SK-N-SH treated with all-trans-retinoic acid at 6 μM for 48 hours (cell line): ENCODE measurements at regions not wholly inside any gene's neighbourhood (a gene's known extent, or its start where the extent isn't known, plus 50 kb on each side); places are given as distances from the start of the nearest gene placed in this dataset.

Source experiments
- ATAC-seq: fragments of 200-7000 bp; cut with Tn5 transposase; 3 replicates; pipeline ENCODE4 v1.9.1; 2020; ENCODE audit warnings: mild to moderate bottlenecking, moderate library complexity
- ARNTL ChIP-seq: fragments of 450-650 bp; formaldehyde crosslinking; IDR thresholded peaks from 2 replicates; pipeline ENCODE4 v1.5.0; 2020; ENCODE audit warnings: low read depth, mild to moderate bottlenecking, moderate library complexity, borderline replicate concordance
- BACH2 ChIP-seq: fragments of 250-450 bp; sonication (Bioruptor Pico); IDR thresholded peaks from 2 replicates; pipeline ENCODE4 v1.9.0; 2021; ENCODE audit warnings: mild to moderate bottlenecking, borderline replicate concordance
- CSDC2 ChIP-seq: fragments of 250-450 bp; sonication (Bioruptor Pico); IDR thresholded peaks from 2 replicates; pipeline ENCODE4 v1.5.0; 2020; ENCODE audit warnings: mild to moderate bottlenecking, moderate library complexity
- ESRRG ChIP-seq: fragments of 250-450 bp; sonication (Bioruptor Pico); IDR thresholded peaks from 2 replicates; pipeline ENCODE4 v1.6.1; 2021; ENCODE audit warnings: mild to moderate bottlenecking
- GLIS3 ChIP-seq: fragments of 250-450 bp; sonication (Bioruptor Pico); IDR thresholded peaks from 2 replicates; pipeline ENCODE4 v1.5.0; 2020; ENCODE audit warnings: mild to moderate bottlenecking, moderate library complexity
- ISL1 ChIP-seq: fragments of 250-450 bp; sonication (Bioruptor Pico); IDR thresholded peaks from 2 replicates; pipeline ENCODE4 v2.1.2; 2022; ENCODE audit warnings: mild to moderate bottlenecking, moderate library complexity
- OSR1 ChIP-seq: fragments of 250-450 bp; sonication (Bioruptor Pico); IDR thresholded peaks from 2 replicates; pipeline ENCODE4 v1.8.0; 2022; ENCODE audit warnings: moderate library complexity, mild to moderate bottlenecking, inconsistent platforms
- PPARA ChIP-seq: fragments of 250-450 bp; sonication (Bioruptor Pico); IDR thresholded peaks from 2 replicates; pipeline ENCODE4 v1.5.0; 2020; ENCODE audit warnings: mild to moderate bottlenecking, borderline replicate concordance
- RARB ChIP-seq: fragments of 250-450 bp; sonication (Bioruptor Pico); IDR thresholded peaks from 2 replicates; pipeline ENCODE4 v1.8.0; 2021; ENCODE audit warnings: mild to moderate bottlenecking, moderate library complexity
- SNAI2 ChIP-seq: fragments of 250-450 bp; sonication (Bioruptor Pico); IDR thresholded peaks from 2 replicates; pipeline ENCODE4 v1.5.0; 2020; ENCODE audit warnings: mild to moderate bottlenecking, moderate library complexity
- TCF4 ChIP-seq: fragments of 250-450 bp; sonication (Bioruptor Pico); IDR thresholded peaks from 2 replicates; pipeline ENCODE4 v1.8.0; 2021; ENCODE audit warnings: mild to moderate bottlenecking, moderate library complexity, borderline replicate concordance
- TOX ChIP-seq: fragments of 250-450 bp; sonication (Bioruptor Pico); IDR thresholded peaks from 2 replicates; pipeline ENCODE4 v1.8.0; 2021; ENCODE audit warnings: mild to moderate bottlenecking, moderate library complexity, borderline replicate concordance
- ZC3H10 ChIP-seq: fragments of 250-450 bp; sonication (Bioruptor Pico); IDR thresholded peaks from 2 replicates; pipeline ENCODE4 v1.5.1; 2021; ENCODE audit warnings: mild to moderate bottlenecking, moderate library complexity
- ZFP3 ChIP-seq: fragments of 250-450 bp; sonication (Bioruptor Pico); IDR thresholded peaks from 2 replicates; pipeline ENCODE4 v1.5.0; 2020; ENCODE audit warnings: mild to moderate bottlenecking, moderate library complexity
- ZFP30 ChIP-seq: fragments of 450-650 bp; formaldehyde crosslinking; IDR thresholded peaks from 2 replicates; pipeline ENCODE4 v1.5.0; 2022; ENCODE audit warnings: mild to moderate bottlenecking, moderate library complexity
- ZNF565 ChIP-seq: fragments of 450-650 bp; formaldehyde crosslinking; conservative IDR thresholded peaks from 2 replicates; pipeline ENCODE4 v1.5.0; 2020; ENCODE audit warnings: low read depth, mild to moderate bottlenecking, moderate library complexity
- ZNF8 ChIP-seq: fragments of 450-650 bp; formaldehyde crosslinking; IDR thresholded peaks from 2 replicates; pipeline ENCODE4 v1.5.0; 2020; ENCODE audit warnings: mild to moderate bottlenecking, moderate library complexity
- TF ChIP-seq, protein P1 (sequence below): fragments of 250-450 bp; sonication (Bioruptor Pico); IDR thresholded peaks from 2 replicates; pipeline ENCODE4 v1.8.0; 2020; ENCODE audit warnings: mild to moderate bottlenecking, moderate library complexity, borderline replicate concordance
- TF ChIP-seq, protein P2 (sequence below): fragments of 250-450 bp; sonication (Bioruptor Pico); IDR thresholded peaks from 2 replicates; pipeline ENCODE4 v1.5.1; 2021; ENCODE audit warnings: mild to moderate bottlenecking, moderate library complexity
- TF ChIP-seq, protein P3 (sequence below): fragments of 250-450 bp; sonication (Bioruptor Pico); IDR thresholded peaks from 2 replicates; pipeline ENCODE4 v1.5.1; 2020; ENCODE audit warnings: low read depth, mild to moderate bottlenecking, moderate library complexity
- TF ChIP-seq, protein P4 (sequence below): fragments of 250-450 bp; sonication (Bioruptor Pico); IDR thresholded peaks from 2 replicates; pipeline ENCODE4 v1.5.0; 2020; ENCODE audit warnings: mild to moderate bottlenecking, moderate library complexity
- TF ChIP-seq, protein P5 (sequence below): fragments of 250-450 bp; sonication (Bioruptor Pico); IDR thresholded peaks from 2 replicates; pipeline ENCODE4 v1.8.0; 2021; ENCODE audit warnings: low read depth, mild to moderate bottlenecking, moderate library complexity, borderline replicate concordance

DNA sequence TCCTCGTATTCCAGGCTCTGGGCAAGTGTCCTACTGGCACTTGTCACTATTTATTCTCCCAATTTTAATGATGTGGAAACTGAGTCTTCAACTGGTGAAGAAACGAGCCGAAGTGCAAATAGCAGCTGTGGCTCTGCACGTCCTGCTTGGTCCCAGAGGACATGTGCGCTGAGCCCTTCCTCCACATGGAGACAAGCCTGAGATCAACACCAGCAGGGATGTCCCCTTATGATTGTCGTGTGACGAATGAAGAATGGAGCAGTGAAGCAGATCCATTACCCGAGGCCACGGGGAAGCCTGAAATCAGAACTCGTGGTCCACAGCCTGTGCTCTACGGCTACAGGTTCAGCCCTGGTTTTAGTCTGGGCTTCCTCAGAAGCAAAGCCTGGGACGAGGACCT is 61.0 kb downstream of the FOXL1 start:
- no peak for ATAC-seq
- no peak for TF ChIP-seq ZNF565
- TF ChIP-seq ARNTL = no peak
- TF ChIP-seq ISL1 (CRISPR knock-in tag) = no peak
- TF ChIP-seq, protein P1, sequence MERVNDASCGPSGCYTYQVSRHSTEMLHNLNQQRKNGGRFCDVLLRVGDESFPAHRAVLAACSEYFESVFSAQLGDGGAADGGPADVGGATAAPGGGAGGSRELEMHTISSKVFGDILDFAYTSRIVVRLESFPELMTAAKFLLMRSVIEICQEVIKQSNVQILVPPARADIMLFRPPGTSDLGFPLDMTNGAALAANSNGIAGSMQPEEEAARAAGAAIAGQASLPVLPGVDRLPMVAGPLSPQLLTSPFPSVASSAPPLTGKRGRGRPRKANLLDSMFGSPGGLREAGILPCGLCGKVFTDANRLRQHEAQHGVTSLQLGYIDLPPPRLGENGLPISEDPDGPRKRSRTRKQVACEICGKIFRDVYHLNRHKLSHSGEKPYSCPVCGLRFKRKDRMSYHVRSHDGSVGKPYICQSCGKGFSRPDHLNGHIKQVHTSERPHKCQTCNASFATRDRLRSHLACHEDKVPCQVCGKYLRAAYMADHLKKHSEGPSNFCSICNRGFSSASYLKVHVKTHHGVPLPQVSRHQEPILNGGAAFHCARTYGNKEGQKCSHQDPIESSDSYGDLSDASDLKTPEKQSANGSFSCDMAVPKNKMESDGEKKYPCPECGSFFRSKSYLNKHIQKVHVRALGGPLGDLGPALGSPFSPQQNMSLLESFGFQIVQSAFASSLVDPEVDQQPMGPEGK = no peak
- no peak for TF ChIP-seq ZFP3 (CRISPR knock-in tag)
- TF ChIP-seq, protein P2, sequence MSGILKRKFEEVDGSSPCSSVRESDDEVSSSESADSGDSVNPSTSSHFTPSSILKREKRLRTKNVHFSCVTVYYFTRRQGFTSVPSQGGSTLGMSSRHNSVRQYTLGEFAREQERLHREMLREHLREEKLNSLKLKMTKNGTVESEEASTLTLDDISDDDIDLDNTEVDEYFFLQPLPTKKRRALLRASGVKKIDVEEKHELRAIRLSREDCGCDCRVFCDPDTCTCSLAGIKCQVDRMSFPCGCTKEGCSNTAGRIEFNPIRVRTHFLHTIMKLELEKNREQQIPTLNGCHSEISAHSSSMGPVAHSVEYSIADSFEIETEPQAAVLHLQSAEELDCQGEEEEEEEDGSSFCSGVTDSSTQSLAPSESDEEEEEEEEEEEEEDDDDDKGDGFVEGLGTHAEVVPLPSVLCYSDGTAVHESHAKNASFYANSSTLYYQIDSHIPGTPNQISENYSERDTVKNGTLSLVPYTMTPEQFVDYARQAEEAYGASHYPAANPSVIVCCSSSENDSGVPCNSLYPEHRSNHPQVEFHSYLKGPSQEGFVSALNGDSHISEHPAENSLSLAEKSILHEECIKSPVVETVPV (CRISPR knock-in tag) = no peak
- no peak for TF ChIP-seq ESRRG (CRISPR knock-in tag)
- no peak for TF ChIP-seq OSR1 (CRISPR knock-in tag)
- no peak for TF ChIP-seq BACH2
- TF ChIP-seq CSDC2 = no peak
- TF ChIP-seq, protein P3, sequence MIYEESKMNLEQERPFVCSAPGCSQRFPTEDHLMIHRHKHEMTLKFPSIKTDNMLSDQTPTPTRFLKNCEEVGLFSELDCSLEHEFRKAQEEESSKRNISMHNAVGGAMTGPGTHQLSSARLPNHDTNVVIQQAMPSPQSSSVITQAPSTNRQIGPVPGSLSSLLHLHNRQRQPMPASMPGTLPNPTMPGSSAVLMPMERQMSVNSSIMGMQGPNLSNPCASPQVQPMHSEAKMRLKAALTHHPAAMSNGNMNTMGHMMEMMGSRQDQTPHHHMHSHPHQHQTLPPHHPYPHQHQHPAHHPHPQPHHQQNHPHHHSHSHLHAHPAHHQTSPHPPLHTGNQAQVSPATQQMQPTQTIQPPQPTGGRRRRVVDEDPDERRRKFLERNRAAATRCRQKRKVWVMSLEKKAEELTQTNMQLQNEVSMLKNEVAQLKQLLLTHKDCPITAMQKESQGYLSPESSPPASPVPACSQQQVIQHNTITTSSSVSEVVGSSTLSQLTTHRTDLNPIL (CRISPR knock-in tag) = no peak
- TF ChIP-seq, protein P4, sequence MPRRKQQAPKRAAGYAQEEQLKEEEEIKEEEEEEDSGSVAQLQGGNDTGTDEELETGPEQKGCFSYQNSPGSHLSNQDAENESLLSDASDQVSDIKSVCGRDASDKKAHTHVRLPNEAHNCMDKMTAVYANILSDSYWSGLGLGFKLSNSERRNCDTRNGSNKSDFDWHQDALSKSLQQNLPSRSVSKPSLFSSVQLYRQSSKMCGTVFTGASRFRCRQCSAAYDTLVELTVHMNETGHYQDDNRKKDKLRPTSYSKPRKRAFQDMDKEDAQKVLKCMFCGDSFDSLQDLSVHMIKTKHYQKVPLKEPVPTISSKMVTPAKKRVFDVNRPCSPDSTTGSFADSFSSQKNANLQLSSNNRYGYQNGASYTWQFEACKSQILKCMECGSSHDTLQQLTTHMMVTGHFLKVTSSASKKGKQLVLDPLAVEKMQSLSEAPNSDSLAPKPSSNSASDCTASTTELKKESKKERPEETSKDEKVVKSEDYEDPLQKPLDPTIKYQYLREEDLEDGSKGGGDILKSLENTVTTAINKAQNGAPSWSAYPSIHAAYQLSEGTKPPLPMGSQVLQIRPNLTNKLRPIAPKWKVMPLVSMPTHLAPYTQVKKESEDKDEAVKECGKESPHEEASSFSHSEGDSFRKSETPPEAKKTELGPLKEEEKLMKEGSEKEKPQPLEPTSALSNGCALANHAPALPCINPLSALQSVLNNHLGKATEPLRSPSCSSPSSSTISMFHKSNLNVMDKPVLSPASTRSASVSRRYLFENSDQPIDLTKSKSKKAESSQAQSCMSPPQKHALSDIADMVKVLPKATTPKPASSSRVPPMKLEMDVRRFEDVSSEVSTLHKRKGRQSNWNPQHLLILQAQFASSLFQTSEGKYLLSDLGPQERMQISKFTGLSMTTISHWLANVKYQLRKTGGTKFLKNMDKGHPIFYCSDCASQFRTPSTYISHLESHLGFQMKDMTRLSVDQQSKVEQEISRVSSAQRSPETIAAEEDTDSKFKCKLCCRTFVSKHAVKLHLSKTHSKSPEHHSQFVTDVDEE = no peak
- TF ChIP-seq ZNF8 (CRISPR knock-in tag) = no peak
- no peak for TF ChIP-seq SNAI2
- no peak for TF ChIP-seq TOX (CRISPR knock-in tag)
- TF ChIP-seq TCF4 (CRISPR knock-in tag) = no peak
- no peak for TF ChIP-seq GLIS3 (CRISPR knock-in tag)
- no peak for TF ChIP-seq ZFP30 (CRISPR knock-in tag)
- no peak for TF ChIP-seq PPARA (CRISPR knock-in tag)

DNA sequence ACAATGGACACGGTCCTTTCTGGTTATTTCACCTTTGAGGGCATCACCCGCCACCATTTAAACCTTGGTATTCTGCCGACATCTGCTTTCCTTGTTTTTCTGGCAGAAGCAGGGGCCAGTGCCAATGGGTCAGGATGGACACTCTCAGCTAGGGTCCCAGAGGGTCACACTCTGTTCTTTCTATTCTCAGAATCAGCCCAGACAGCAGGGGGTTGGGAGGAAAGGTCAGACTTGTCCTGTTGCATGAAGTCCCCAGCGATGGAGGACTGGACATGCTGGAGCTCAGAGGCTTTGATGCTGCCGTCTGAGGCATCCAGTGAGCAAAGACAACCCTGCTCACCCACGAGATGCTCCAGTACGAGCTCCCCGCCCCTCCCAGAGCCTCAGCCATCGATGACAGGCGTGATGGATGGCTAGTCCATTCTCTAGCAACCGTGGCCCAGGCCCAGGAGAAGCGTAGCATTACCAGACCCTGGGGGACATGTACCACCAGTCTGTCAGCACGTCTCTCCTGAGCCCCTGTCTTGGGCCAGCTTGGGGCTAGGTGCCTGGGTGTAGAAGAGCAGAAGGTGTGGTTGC is 62.0 kb downstream of the FOXL1 start:
- ATAC-seq = no peak
- no peak for TF ChIP-seq ZC3H10 (CRISPR knock-in tag)
- no peak for TF ChIP-seq ZNF565
- TF ChIP-seq OSR1 (CRISPR knock-in tag) = no peak
- TF ChIP-seq PPARA (CRISPR knock-in tag) = no peak
- TF ChIP-seq TCF4 (CRISPR knock-in tag) = no peak
- TF ChIP-seq, protein P1 = no peak
- TF ChIP-seq RARB (CRISPR knock-in tag) = no peak
- TF ChIP-seq, protein P4 = no peak
- no peak for TF ChIP-seq ARNTL
- TF ChIP-seq, protein P3 (CRISPR knock-in tag) = no peak
- no peak for TF ChIP-seq GLIS3 (CRISPR knock-in tag)
- TF ChIP-seq ZFP30 (CRISPR knock-in tag) = no peak
- no peak for TF ChIP-seq ISL1 (CRISPR knock-in tag)
- TF ChIP-seq BACH2 = no peak
- no peak for TF ChIP-seq CSDC2
- TF ChIP-seq ZFP3 (CRISPR knock-in tag) = no peak
- TF ChIP-seq ZNF8 (CRISPR knock-in tag) = no peak
- TF ChIP-seq, protein P5, sequence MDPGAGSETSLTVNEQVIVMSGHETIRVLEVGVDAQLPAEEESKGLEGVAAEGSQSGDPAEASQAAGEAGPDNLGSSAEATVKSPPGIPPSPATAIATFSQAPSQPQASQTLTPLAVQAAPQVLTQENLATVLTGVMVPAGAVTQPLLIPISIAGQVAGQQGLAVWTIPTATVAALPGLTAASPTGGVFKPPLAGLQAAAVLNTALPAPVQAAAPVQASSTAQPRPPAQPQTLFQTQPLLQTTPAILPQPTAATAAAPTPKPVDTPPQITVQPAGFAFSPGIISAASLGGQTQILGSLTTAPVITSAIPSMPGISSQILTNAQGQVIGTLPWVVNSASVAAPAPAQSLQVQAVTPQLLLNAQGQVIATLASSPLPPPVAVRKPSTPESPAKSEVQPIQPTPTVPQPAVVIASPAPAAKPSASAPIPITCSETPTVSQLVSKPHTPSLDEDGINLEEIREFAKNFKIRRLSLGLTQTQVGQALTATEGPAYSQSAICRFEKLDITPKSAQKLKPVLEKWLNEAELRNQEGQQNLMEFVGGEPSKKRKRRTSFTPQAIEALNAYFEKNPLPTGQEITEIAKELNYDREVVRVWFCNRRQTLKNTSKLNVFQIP (CRISPR knock-in tag) = no peak
- TF ChIP-seq SNAI2 = no peak
- TF ChIP-seq, all 23 proteins: peak for 0
